ENCODE measurements at regions not wholly inside any gene's neighbourhood (a gene's known extent, or its start where the extent isn't known, plus 50 kb on each side); places are given as distances from the start of the nearest gene placed in this dataset.

GRCh38 chr5:93313672-93314071 is 267.3 kb downstream of the NR2F1-AS1 start:
- Histone ChIP-seq H3K9me3 (ENCODE audit: control insufficient read depth, low read length) (peaks cover 4% of the 10 kb centered on the region), H3K27me3 (replicated peaks; ENCODE audit: control insufficient read depth, insufficient read depth, low read length) (no peaks in the 10 kb centered on the region), H3K4me1 (ENCODE audit: control insufficient read depth, insufficient read depth, low read length) (peaks cover 13% of the 10 kb centered on the region), H3K4me3 (ENCODE audit: low read length) (no peak overlapping the region), H3K36me3 (ENCODE audit: control insufficient read depth, insufficient read depth, low read length, severe bottlenecking) (no peaks in the 10 kb centered on the region), H3K9ac (ENCODE audit: low read length) (no peak overlapping the region)
- no peak for DNase-seq (ENCODE audit: low read depth)

- Histone ChIP-seq H3K4me3 (ENCODE audit: low read length) (peak overlapping the region; percentile 34), H3K36me3 (ENCODE audit: control insufficient read depth, insufficient read depth, low read length, severe bottlenecking) (no peaks in the 10 kb centered on the region), H3K9me3 (ENCODE audit: control insufficient read depth, low read length) (peaks cover 4% of the 10 kb centered on the region), H3K27me3 (replicated peaks; ENCODE audit: control insufficient read depth, insufficient read depth, low read length) (no peaks in the 10 kb centered on the region), H3K9ac (ENCODE audit: low read length) (peak overlapping the region; percentile 1), H3K4me1 (ENCODE audit: control insufficient read depth, insufficient read depth, low read length) (peaks cover 23% of the 10 kb centered on the region)
- peak; percentile 11 for DNase-seq (ENCODE audit: low read depth)
Measured at GRCh38 chr5:93311881-93312280, 269.1 kb downstream of the NR2F1-AS1 start.

- peak; percentile 80 for DNase-seq (ENCODE audit: low read depth)
- H3K36me3 ChIP-seq (ENCODE audit: control insufficient read depth, insufficient read depth, low read length, severe bottlenecking): no peaks in the 10 kb centered on the region
- no peaks in the 10 kb centered on the region for H3K27me3 ChIP-seq (replicated peaks; ENCODE audit: control insufficient read depth, insufficient read depth, low read length)
- H3K4me1 ChIP-seq (ENCODE audit: control insufficient read depth, insufficient read depth, low read length): peaks cover 23% of the 10 kb centered on the region
- H3K9me3 ChIP-seq (ENCODE audit: control insufficient read depth, low read length): no peaks in the 10 kb centered on the region
- no peak overlapping the region for H3K4me3 ChIP-seq (ENCODE audit: low read length)
- no peak overlapping the region for H3K9ac ChIP-seq (ENCODE audit: low read length)
Measured at GRCh38 chr5:93307557-93307956, 273.5 kb downstream of the NR2F1-AS1 start.

- no peak overlapping the region for H3K4me3 ChIP-seq (ENCODE audit: low read length)
- peaks cover 10% of the 10 kb centered on the region for H3K4me1 ChIP-seq (ENCODE audit: control insufficient read depth, insufficient read depth, low read length)
- DNase-seq (ENCODE audit: low read depth): no peak
- H3K9ac ChIP-seq (ENCODE audit: low read length): no peak overlapping the region
- no peaks in the 10 kb centered on the region for H3K9me3 ChIP-seq (ENCODE audit: control insufficient read depth, low read length)
- no peaks in the 10 kb centered on the region for H3K27me3 ChIP-seq (replicated peaks; ENCODE audit: control insufficient read depth, insufficient read depth, low read length)
- no peaks in the 10 kb centered on the region for H3K36me3 ChIP-seq (ENCODE audit: control insufficient read depth, insufficient read depth, low read length, severe bottlenecking)
Measured at GRCh38 chr5:93305984-93306383, 275.0 kb downstream of the NR2F1-AS1 start.

- Histone ChIP-seq H3K4me3 (ENCODE audit: low read length) (no peak overlapping the region), H3K36me3 (ENCODE audit: control insufficient read depth, insufficient read depth, low read length, severe bottlenecking) (no peaks in the 10 kb centered on the region), H3K27me3 (replicated peaks; ENCODE audit: control insufficient read depth, insufficient read depth, low read length) (no peaks in the 10 kb centered on the region), H3K9me3 (ENCODE audit: control insufficient read depth, low read length) (no peaks in the 10 kb centered on the region), H3K9ac (ENCODE audit: low read length) (no peak overlapping the region), H3K4me1 (ENCODE audit: control insufficient read depth, insufficient read depth, low read length) (peaks cover 10% of the 10 kb centered on the region)
- DNase-seq (ENCODE audit: low read depth): no peak
Measured at GRCh38 chr5:93304456-93305250, 276.4 kb downstream of the NR2F1-AS1 start.

- Histone ChIP-seq H3K9me3 (ENCODE audit: control insufficient read depth, low read length) (no peaks in the 10 kb centered on the region), H3K36me3 (ENCODE audit: control insufficient read depth, insufficient read depth, low read length, severe bottlenecking) (no peaks in the 10 kb centered on the region), H3K4me3 (ENCODE audit: low read length) (no peak overlapping the region), H3K9ac (ENCODE audit: low read length) (no peak overlapping the region), H3K4me1 (ENCODE audit: control insufficient read depth, insufficient read depth, low read length) (peaks cover 10% of the 10 kb centered on the region), H3K27me3 (replicated peaks; ENCODE audit: control insufficient read depth, insufficient read depth, low read length) (no peaks in the 10 kb centered on the region)
- DNase-seq (ENCODE audit: low read depth): no peak
Measured at GRCh38 chr5:93303291-93303691, 277.7 kb downstream of the NR2F1-AS1 start.

GRCh38 chr5:93302711-93303110 is 278.3 kb downstream of the NR2F1-AS1 start:
- Histone ChIP-seq H3K4me1 (ENCODE audit: control insufficient read depth, insufficient read depth, low read length) (peaks cover 6% of the 10 kb centered on the region), H3K4me3 (ENCODE audit: low read length) (no peak overlapping the region), H3K27me3 (replicated peaks; ENCODE audit: control insufficient read depth, insufficient read depth, low read length) (no peaks in the 10 kb centered on the region), H3K36me3 (ENCODE audit: control insufficient read depth, insufficient read depth, low read length, severe bottlenecking) (no peaks in the 10 kb centered on the region), H3K9me3 (ENCODE audit: control insufficient read depth, low read length) (no peaks in the 10 kb centered on the region), H3K9ac (ENCODE audit: low read length) (no peak overlapping the region)
- DNase-seq (ENCODE audit: low read depth): no peak

GRCh38 chr5:93300945-93301344 is 280.1 kb downstream of the NR2F1-AS1 start:
- Histone ChIP-seq H3K4me3 (ENCODE audit: low read length) (no peak overlapping the region), H3K4me1 (ENCODE audit: control insufficient read depth, insufficient read depth, low read length) (no peaks in the 10 kb centered on the region), H3K27me3 (replicated peaks; ENCODE audit: control insufficient read depth, insufficient read depth, low read length) (no peaks in the 10 kb centered on the region), H3K9me3 (ENCODE audit: control insufficient read depth, low read length) (no peaks in the 10 kb centered on the region), H3K9ac (ENCODE audit: low read length) (no peak overlapping the region), H3K36me3 (ENCODE audit: control insufficient read depth, insufficient read depth, low read length, severe bottlenecking) (no peaks in the 10 kb centered on the region)
- no peak for DNase-seq (ENCODE audit: low read depth)

GRCh38 chr5:93300309-93300923 is 280.6 kb downstream of the NR2F1-AS1 start:
- no peaks in the 10 kb centered on the region for H3K36me3 ChIP-seq (ENCODE audit: control insufficient read depth, insufficient read depth, low read length, severe bottlenecking)
- DNase-seq (ENCODE audit: low read depth): no peak
- H3K9me3 ChIP-seq (ENCODE audit: control insufficient read depth, low read length): no peaks in the 10 kb centered on the region
- H3K4me3 ChIP-seq (ENCODE audit: low read length): no peak overlapping the region
- no peaks in the 10 kb centered on the region for H3K27me3 ChIP-seq (replicated peaks; ENCODE audit: control insufficient read depth, insufficient read depth, low read length)
- H3K4me1 ChIP-seq (ENCODE audit: control insufficient read depth, insufficient read depth, low read length): no peaks in the 10 kb centered on the region
- H3K9ac ChIP-seq (ENCODE audit: low read length): no peak overlapping the region

- H3K4me3 ChIP-seq (ENCODE audit: low read length): no peak overlapping the region
- H3K9me3 ChIP-seq (ENCODE audit: control insufficient read depth, low read length): no peaks in the 10 kb centered on the region
- no peaks in the 10 kb centered on the region for H3K4me1 ChIP-seq (ENCODE audit: control insufficient read depth, insufficient read depth, low read length)
Measured at GRCh38 chr5:93299681-93300308, 281.2 kb downstream of the NR2F1-AS1 start.

GRCh38 chr5:93297116-93297515 is 283.9 kb downstream of the NR2F1-AS1 start:
- DNase-seq (ENCODE audit: low read depth): no peak
- Histone ChIP-seq H3K9ac (ENCODE audit: low read length) (no peak overlapping the region), H3K36me3 (ENCODE audit: control insufficient read depth, insufficient read depth, low read length, severe bottlenecking) (no peaks in the 10 kb centered on the region), H3K4me3 (ENCODE audit: low read length) (no peak overlapping the region), H3K4me1 (ENCODE audit: control insufficient read depth, insufficient read depth, low read length) (peaks cover 7% of the 10 kb centered on the region), H3K9me3 (ENCODE audit: control insufficient read depth, low read length) (no peaks in the 10 kb centered on the region), H3K27me3 (replicated peaks; ENCODE audit: control insufficient read depth, insufficient read depth, low read length) (no peaks in the 10 kb centered on the region)

More at GRCh38 chr5:93299681-93300308, 281.2 kb downstream of the NR2F1-AS1 start:
- no peaks in the 10 kb centered on the region for H3K36me3 ChIP-seq (ENCODE audit: control insufficient read depth, insufficient read depth, low read length, severe bottlenecking)
- H3K27me3 ChIP-seq (replicated peaks; ENCODE audit: control insufficient read depth, insufficient read depth, low read length): no peaks in the 10 kb centered on the region
- no peak for DNase-seq (ENCODE audit: low read depth)
- H3K9ac ChIP-seq (ENCODE audit: low read length): no peak overlapping the region

Data from adipocyte (in vitro differentiated cells).